Right ventricle myocardium superior (tissue), 1 donor: ENCODE measurements at regions not wholly inside any gene's neighbourhood (a gene's known extent, or its start where the extent isn't known, plus 50 kb on each side); places are given as distances from the start of the nearest gene placed in this dataset.
"Not testable (repeated sequence)": the region's sequence is repeated elsewhere in the genome, so short reads cannot be mapped to it uniquely, and the experiment has no call there.

Experiments
- ATAC-seq: fragments of 200-7000 bp; cut with Tn5 transposase; one replicate; pipeline ENCODE4 v1.9.1; 2020; ENCODE audit warnings: mild to moderate bottlenecking; ENCODE audit not compliant: poor library complexity
- DNase-seq: peaks from one replicate; pipeline ENCODE4 v3.0.0-alpha.2; 2020
- intact Hi-C: fragments of 100-400 bp; cut with DNase I; formaldehyde crosslinking; loops from one replicate; pipeline ENCODE4 v1.11.2; 2022
- donor health status: DM: no; HTN: yes; CAD: no; lungs with severe emphysema.

- intact Hi-C loops, result no loop called here
- ATAC-seq (no peak), DNase-seq (no peak)
Observed at GRCh38 chr10:63077800-63078199, 55.3 kb upstream of the NRBF2 start.

- ATAC-seq (no peak), DNase-seq (no peak)
- intact Hi-C loops, result no loop called here
Observed at GRCh38 chr10:63072951-63073350, 60.2 kb upstream of the NRBF2 start.

- DNase-seq (no peak), ATAC-seq (no peak)
- intact Hi-C loops, result no loop called here
Observed at GRCh38 chr10:63071145-63071544, 62.0 kb upstream of the NRBF2 start.

- ATAC-seq, result no peak
- intact Hi-C loops, result no loop called here
- no peak for DNase-seq
Observed at GRCh38 chr10:63069318-63069717, 63.8 kb upstream of the NRBF2 start.

- DNase-seq (no peak), ATAC-seq (no peak)
- intact Hi-C loops, result no loop called here
Observed at GRCh38 chr10:63068246-63068645, 64.9 kb upstream of the NRBF2 start.

GRCh38 chr10:63066606-63067005, 66.5 kb upstream of the NRBF2 start:
- intact Hi-C loops, result no loop called here
- no peak for ATAC-seq

GRCh38 chr10:63064706-63065105, 68.4 kb upstream of the NRBF2 start:
- DNase-seq, result no peak
- intact Hi-C loops, result no loop called here
- no peak for ATAC-seq

More at GRCh38 chr10:63066606-63067005, 66.5 kb upstream of the NRBF2 start:
- DNase-seq, result no peak

- intact Hi-C loops, result no loop called here
- ATAC-seq, result no peak
- no peak for DNase-seq
Observed at GRCh38 chr10:63058236-63058635, 74.9 kb upstream of the NRBF2 start.

GRCh38 chr10:63057509-63057908, 75.6 kb upstream of the NRBF2 start:
- DNase-seq (no peak), ATAC-seq (no peak)
- intact Hi-C loops, result no loop called here

- ATAC-seq, result no peak
- DNase-seq, result no peak
- intact Hi-C loops, result no loop called here
Observed at GRCh38 chr10:63055705-63056104, 77.4 kb upstream of the NRBF2 start.

- no peak for DNase-seq
- intact Hi-C loops, result no loop called here
- ATAC-seq, result no peak
Observed at GRCh38 chr10:63054889-63055611, 78.1 kb upstream of the NRBF2 start.

GRCh38 chr10:63052083-63052482, 81.0 kb upstream of the NRBF2 start:
- DNase-seq (no peak), ATAC-seq (no peak)
- intact Hi-C loops, result no loop called here

GRCh38 chr10:63042256-63042655, 90.9 kb upstream of the NRBF2 start:
- intact Hi-C loops, result no loop called here
- DNase-seq (no peak), ATAC-seq (no peak)

GRCh38 chr10:63033616-63034185, 99.4 kb upstream of the NRBF2 start:
- ATAC-seq, intact Hi-C loops: not testable (repeated sequence)

GRCh38 chr10:63030536-63030935, 102.6 kb upstream of the NRBF2 start:
- no peak for DNase-seq
- ATAC-seq, result no peak
- intact Hi-C loops, result no loop called here

More at GRCh38 chr10:63033616-63034185, 99.4 kb upstream of the NRBF2 start:
- not testable (repeated sequence) for DNase-seq

GRCh38 chr10:63027531-63027930, 105.6 kb upstream of the NRBF2 start:
- intact Hi-C loops, result no loop called here
- ATAC-seq (no peak), DNase-seq (no peak)

GRCh38 chr10:63021225-63021624, 111.9 kb upstream of the NRBF2 start:
- ATAC-seq (no peak), DNase-seq (no peak)
- intact Hi-C loops, result no loop called here

- ATAC-seq, result no peak
Observed at GRCh38 chr10:63013755-63014154, 119.4 kb upstream of the NRBF2 start.

GRCh38 chr10:63012623-63013022, 120.5 kb upstream of the NRBF2 start:
- ATAC-seq, result no peak
- intact Hi-C loops, result no loop called here

More at GRCh38 chr10:63013755-63014154, 119.4 kb upstream of the NRBF2 start:
- intact Hi-C loops, result no loop called here
- DNase-seq, result no peak

GRCh38 chr10:63010203-63010602, 122.9 kb upstream of the NRBF2 start:
- intact Hi-C loops, result no loop called here
- ATAC-seq, result no peak

More at GRCh38 chr10:63012623-63013022, 120.5 kb upstream of the NRBF2 start:
- DNase-seq, result no peak

GRCh38 chr10:63008491-63008890, 124.6 kb upstream of the NRBF2 start:
- ATAC-seq (no peak), DNase-seq (no peak)
- intact Hi-C loops, result no loop called here

More at GRCh38 chr10:63010203-63010602, 122.9 kb upstream of the NRBF2 start:
- DNase-seq, result no peak
